Loucy (cell line): ENCODE measurements at regions not wholly inside any gene's neighbourhood (a gene's known extent, or its start where the extent isn't known, plus 50 kb on each side); places are given as distances from the start of the nearest gene placed in this dataset.

Experiments used
- EZH2phosphoT487 ChIP-seq: fragments of 200-600 bp; IDR thresholded peaks from 2 replicates; pipeline ENCODE4 v1.6.1; 2018; ENCODE audit warnings: antibody characterized with exemption, mild to moderate bottlenecking, moderate library complexity, borderline replicate concordance
- TF ChIP-seq, protein P1 (sequence below): fragments of 200-600 bp; sonication (generic); conservative IDR thresholded peaks from 2 replicates; pipeline ENCODE4 v1.5.1; 2014; ENCODE audit warnings: mild to moderate bottlenecking, antibody characterized with exemption, low read length

DNA sequence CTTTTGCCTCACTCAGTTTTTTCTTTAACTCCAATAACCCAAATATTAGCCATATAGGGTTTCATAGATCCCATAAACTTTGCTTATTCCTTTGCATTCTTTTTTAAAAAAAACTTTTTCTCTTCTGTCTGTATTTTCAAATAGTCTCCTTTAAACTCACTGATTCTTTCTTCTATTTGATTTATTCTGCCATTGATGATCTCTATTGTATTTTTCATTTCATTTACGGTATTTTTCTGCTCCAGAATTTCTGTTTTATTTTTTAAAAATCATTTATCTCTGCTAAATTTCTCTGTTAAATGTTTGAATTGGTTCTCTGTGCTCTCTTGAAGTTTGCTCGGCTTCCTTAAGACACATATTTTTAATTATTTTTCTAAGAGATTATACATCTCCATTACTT is 573.3 kb upstream of the MAN1A1 start:
- TF ChIP-seq, protein P1, sequence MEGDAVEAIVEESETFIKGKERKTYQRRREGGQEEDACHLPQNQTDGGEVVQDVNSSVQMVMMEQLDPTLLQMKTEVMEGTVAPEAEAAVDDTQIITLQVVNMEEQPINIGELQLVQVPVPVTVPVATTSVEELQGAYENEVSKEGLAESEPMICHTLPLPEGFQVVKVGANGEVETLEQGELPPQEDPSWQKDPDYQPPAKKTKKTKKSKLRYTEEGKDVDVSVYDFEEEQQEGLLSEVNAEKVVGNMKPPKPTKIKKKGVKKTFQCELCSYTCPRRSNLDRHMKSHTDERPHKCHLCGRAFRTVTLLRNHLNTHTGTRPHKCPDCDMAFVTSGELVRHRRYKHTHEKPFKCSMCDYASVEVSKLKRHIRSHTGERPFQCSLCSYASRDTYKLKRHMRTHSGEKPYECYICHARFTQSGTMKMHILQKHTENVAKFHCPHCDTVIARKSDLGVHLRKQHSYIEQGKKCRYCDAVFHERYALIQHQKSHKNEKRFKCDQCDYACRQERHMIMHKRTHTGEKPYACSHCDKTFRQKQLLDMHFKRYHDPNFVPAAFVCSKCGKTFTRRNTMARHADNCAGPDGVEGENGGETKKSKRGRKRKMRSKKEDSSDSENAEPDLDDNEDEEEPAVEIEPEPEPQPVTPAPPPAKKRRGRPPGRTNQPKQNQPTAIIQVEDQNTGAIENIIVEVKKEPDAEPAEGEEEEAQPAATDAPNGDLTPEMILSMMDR = no peak
- TF ChIP-seq EZH2phosphoT487 = no peak
